ENCODE measurements at regions not wholly inside any gene's neighbourhood (a gene's known extent, or its start where the extent isn't known, plus 50 kb on each side); places are given as distances from the start of the nearest gene placed in this dataset.

DNA sequence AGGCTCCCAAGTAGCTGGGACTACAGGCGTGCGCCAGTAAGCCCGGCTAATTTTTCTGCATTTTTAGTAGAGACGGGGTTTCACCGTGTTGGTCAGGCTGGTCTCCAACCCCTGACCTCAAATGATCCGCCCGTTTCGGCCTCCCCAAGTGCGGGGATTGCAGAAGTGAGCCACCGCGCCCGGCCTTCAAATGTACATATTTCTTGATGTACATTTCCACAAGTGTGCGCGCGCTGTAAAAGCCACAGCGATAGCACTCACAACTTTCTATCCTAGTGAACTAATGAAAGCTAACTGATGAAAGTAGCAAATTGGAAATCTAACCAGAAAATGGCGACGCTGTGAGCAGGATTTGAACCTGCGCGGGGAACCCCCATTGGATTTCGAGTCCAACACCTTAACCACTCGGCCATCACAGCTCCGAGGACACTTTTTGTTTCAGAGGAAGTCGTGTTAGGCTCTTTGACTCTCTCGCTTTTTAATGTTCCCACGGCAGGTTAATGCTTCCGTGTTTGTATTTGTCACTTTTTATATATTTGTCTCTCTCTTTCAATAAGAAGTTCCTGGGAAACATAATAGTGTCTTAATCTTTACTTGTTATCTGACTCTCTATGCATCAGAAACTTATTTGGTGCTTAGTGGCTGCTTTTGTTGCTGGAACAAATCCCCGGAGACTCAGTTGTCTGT, 199.4 kb upstream of the ZNF184 start (continued):
- no peak for TF ChIP-seq ATM (IDR thresholded peaks at IDR 0.05; ENCODE audit: borderline replicate concordance)
- 0 out of 2 replicates have a peak, but pooled peaks have one; percentile 19 for TF ChIP-seq NAIF1 (CRISPR knock-in tag; IDR thresholded peaks at IDR 0.05; ENCODE audit: borderline replicate concordance)
- TF ChIP-seq ZNF512B (CRISPR knock-in tag; IDR thresholded peaks at IDR 0.05; ENCODE audit: borderline replicate concordance), result peak; percentile 98
- TF ChIP-seq ISL2 (CRISPR knock-in tag; IDR thresholded peaks at IDR 0.05), result peak; percentile 74
- TF ChIP-seq CEBPZ (IDR thresholded peaks at IDR 0.05; ENCODE audit: low read length), result no peak
- peak; percentile 71; the same call in 1 of the 2 replicates for TF ChIP-seq KDM3A (CRISPR knock-in tag; IDR thresholded peaks at IDR 0.05; ENCODE audit: low read depth)
- TF ChIP-seq ATF1 (CRISPR knock-in tag; IDR thresholded peaks at IDR 0.05), result peak; percentile 65
- TF ChIP-seq TBX3 (IDR thresholded peaks at IDR 0.05; ENCODE audit: borderline replicate concordance), result peak; percentile 25; the same call in 1 of the 2 replicates
- peak; percentile 57 for TF ChIP-seq BCL3 (CRISPR knock-in tag; IDR thresholded peaks at IDR 0.05)
- TF ChIP-seq NKX3-1 (CRISPR knock-in tag; IDR thresholded peaks at IDR 0.05), result no peak
- TF ChIP-seq, protein P1, sequence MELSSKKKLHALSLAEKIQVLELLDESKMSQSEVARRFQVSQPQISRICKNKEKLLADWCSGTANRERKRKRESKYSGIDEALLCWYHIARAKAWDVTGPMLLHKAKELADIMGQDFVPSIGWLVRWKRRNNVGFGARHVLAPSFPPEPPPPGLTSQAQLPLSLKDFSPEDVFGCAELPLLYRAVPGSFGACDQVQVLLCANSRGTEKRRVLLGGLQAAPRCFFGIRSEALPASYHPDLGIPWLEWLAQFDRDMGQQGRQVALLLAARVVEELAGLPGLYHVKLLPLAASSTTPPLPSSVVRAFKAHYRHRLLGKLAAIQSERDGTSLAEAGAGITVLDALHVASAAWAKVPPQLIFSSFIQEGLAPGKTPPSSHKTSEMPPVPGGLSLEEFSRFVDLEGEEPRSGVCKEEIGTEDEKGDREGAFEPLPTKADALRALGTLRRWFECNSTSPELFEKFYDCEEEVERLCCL (CRISPR knock-in tag; IDR thresholded peaks at IDR 0.05; ENCODE audit: borderline replicate concordance), result no peak
- no peak for TF ChIP-seq ZBTB7A (CRISPR knock-in tag; IDR thresholded peaks at IDR 0.05)
- TF ChIP-seq SRSF4 (IDR thresholded peaks at IDR 0.05; ENCODE audit: low read depth, low read length, poor library complexity, severe bottlenecking), result no peak
- TF ChIP-seq PRPF4 (IDR thresholded peaks at IDR 0.05; ENCODE audit: low read depth, low read length, poor library complexity, severe bottlenecking), result peak; percentile 89
- TF ChIP-seq MXD1 (CRISPR knock-in tag; IDR thresholded peaks at IDR 0.05), result no peak
- TF ChIP-seq POGK (CRISPR knock-in tag; conservative IDR thresholded peaks at IDR 0.05), result peak; percentile 62
- TF ChIP-seq ATF7-NPFF (CRISPR knock-in tag; IDR thresholded peaks at IDR 0.05; ENCODE audit: low read depth), result peak; percentile 74

Data from HepG2 (cell line).